ENCODE measurements at regions not wholly inside any gene's neighbourhood (a gene's known extent, or its start where the extent isn't known, plus 50 kb on each side); places are given as distances from the start of the nearest gene placed in this dataset.

- TF ChIP-seq CTCF (IDR thresholded peaks at IDR 0.05; ENCODE audit: poor library complexity) (no peak), EZH2 (IDR thresholded peaks at IDR 0.05; ENCODE audit: borderline replicate concordance) (no peak)
Observed at GRCh38 chr2:198692907-198693510, 764.7 kb downstream of the SATB2 start.

Measured in hepatocyte (in vitro differentiated cells).